ENCODE measurements at regions not wholly inside any gene's neighbourhood (a gene's known extent, or its start where the extent isn't known, plus 50 kb on each side); places are given as distances from the start of the nearest gene placed in this dataset.

DNA sequence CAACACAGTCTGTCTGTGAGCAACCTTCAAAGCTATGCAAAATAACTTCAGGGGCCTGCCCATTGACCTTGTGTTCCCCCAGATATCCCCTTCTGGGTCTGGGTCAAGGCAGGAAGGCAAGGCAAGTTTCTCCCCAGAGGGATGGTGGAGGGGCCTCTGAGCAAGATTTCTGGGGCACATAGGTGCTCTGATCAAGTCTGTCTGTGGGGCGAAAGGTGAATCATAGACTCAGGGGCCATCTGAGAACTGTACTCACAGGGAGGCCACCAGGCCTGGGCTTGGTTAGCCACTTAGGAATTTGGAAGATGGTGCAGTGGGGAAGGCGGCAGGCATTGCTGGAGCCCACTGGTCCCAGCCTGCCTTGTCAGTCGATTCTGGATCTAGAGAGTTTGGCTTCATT lies 92.4 kb downstream of the MINAR1 start:
- Histone ChIP-seq H3K36me3 (no peaks in the 10 kb centered on the region), H3K4me3 (no peak overlapping the region), H3K27ac (replicated peaks) (no peak overlapping the region), H3K9me3 (replicated peaks) (no peaks in the 10 kb centered on the region), H3K27me3 (ENCODE audit: low read depth) (peaks cover 29% of the 10 kb centered on the region), H3K4me1 (no peaks in the 10 kb centered on the region)
- intact Hi-C loops (cut with micrococcal nuclease), result no loop called here
- DNase-seq, result no peak
- TF ChIP-seq, protein P1, sequence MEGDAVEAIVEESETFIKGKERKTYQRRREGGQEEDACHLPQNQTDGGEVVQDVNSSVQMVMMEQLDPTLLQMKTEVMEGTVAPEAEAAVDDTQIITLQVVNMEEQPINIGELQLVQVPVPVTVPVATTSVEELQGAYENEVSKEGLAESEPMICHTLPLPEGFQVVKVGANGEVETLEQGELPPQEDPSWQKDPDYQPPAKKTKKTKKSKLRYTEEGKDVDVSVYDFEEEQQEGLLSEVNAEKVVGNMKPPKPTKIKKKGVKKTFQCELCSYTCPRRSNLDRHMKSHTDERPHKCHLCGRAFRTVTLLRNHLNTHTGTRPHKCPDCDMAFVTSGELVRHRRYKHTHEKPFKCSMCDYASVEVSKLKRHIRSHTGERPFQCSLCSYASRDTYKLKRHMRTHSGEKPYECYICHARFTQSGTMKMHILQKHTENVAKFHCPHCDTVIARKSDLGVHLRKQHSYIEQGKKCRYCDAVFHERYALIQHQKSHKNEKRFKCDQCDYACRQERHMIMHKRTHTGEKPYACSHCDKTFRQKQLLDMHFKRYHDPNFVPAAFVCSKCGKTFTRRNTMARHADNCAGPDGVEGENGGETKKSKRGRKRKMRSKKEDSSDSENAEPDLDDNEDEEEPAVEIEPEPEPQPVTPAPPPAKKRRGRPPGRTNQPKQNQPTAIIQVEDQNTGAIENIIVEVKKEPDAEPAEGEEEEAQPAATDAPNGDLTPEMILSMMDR (IDR thresholded peaks at IDR 0.05; ENCODE audit: borderline replicate concordance), result no peak

DNA sequence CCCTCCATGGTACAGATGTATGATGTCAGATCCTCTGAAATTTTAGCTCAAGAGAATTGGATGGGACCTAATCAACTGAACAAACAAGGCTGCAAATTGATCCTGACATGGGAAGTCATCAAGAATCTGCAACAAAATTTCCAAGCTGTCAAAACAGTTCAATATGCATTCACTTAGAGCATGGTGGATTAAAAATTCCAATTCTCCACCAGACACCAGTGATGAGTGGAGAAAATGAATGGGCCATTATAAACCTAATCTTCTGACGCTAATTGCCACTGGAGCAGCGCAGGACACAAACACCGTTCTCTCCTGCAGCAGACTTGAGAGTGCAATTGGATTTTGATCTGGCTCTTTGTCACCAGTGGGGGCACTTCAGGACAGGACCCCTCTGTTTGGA lies 94.2 kb downstream of the MINAR1 start:
- Histone ChIP-seq H3K27me3 (ENCODE audit: low read depth) (peaks cover 38% of the 10 kb centered on the region), H3K9me3 (replicated peaks) (no peaks in the 10 kb centered on the region), H3K27ac (replicated peaks) (no peak overlapping the region), H3K4me1 (no peaks in the 10 kb centered on the region), H3K36me3 (no peaks in the 10 kb centered on the region), H3K4me3 (no peak overlapping the region)
- DNase-seq, result no peak
- TF ChIP-seq, protein P1 (IDR thresholded peaks at IDR 0.05; ENCODE audit: borderline replicate concordance), result no peak
- intact Hi-C loops (cut with micrococcal nuclease), result no loop called here

DNA sequence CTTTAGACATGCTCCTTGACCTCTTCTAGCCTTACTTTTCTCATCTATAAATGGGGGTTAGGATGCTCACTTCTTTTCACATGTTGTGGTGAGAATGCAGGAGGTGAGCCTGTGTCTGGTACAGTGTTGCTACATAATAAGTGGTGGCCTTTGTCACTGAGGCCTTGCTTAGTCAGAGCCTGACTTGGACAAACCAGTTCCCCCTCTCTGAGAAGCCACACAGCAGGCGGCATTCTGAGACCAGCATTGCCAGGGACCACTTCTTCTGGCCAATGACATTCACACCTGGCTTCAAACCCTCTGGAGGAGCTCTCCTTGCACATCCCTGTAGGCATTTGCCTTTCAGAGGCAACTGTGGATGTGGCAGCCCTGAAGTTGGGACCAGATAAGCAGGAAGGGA lies 95.7 kb downstream of the MINAR1 start:
- no peak overlapping the region for H3K27ac ChIP-seq (replicated peaks)
- no peaks in the 10 kb centered on the region for H3K36me3 ChIP-seq
- H3K4me1 ChIP-seq, result no peaks in the 10 kb centered on the region
- H3K9me3 ChIP-seq (replicated peaks), result no peaks in the 10 kb centered on the region
- TF ChIP-seq, protein P1 (IDR thresholded peaks at IDR 0.05; ENCODE audit: borderline replicate concordance), result no peak
- no peak overlapping the region for H3K4me3 ChIP-seq
- intact Hi-C loops (cut with micrococcal nuclease), result no loop called here
- DNase-seq, result no peak
- peaks cover 46% of the 10 kb centered on the region for H3K27me3 ChIP-seq (ENCODE audit: low read depth)

DNA sequence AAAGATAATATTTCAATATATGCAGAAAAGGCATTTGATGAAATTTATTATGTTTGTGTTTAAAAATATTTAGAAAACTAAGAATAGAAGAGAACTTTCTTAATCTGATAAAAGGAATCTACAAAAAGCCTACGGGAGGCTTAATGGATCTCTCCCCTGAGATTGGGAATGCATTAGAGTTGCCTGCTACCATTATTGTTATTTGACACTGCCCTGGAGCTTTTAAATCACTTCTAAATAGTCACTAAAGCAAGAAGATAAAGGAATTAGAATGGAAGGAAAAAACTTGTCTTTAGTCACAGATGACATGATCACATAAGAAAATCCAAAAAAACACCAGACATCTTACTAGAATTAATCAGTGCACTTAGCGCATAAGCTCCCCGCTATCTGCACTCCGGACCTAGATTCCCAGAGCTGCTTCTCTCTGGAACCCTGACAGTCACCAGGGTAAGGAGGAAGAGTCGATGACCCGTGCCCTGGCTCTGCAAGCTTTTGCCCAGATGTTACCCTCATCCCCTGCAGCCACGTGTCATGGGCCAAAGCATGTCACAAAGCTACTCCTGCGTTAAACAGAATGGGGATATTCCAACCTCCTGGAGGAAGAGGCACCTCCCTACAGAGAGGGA lies 97.1 kb downstream of the MINAR1 start:
- TF ChIP-seq, protein P1 (IDR thresholded peaks at IDR 0.05; ENCODE audit: borderline replicate concordance), result no peak
- no peaks in the 10 kb centered on the region for H3K36me3 ChIP-seq
- H3K9me3 ChIP-seq (replicated peaks), result no peaks in the 10 kb centered on the region
- intact Hi-C loops (cut with micrococcal nuclease), result no loop called here
- H3K4me1 ChIP-seq, result no peaks in the 10 kb centered on the region
- no peak for DNase-seq
- no peak overlapping the region for H3K27ac ChIP-seq (replicated peaks)
- H3K4me3 ChIP-seq, result no peak overlapping the region
- H3K27me3 ChIP-seq (ENCODE audit: low read depth), result peaks cover 55% of the 10 kb centered on the region

DNA sequence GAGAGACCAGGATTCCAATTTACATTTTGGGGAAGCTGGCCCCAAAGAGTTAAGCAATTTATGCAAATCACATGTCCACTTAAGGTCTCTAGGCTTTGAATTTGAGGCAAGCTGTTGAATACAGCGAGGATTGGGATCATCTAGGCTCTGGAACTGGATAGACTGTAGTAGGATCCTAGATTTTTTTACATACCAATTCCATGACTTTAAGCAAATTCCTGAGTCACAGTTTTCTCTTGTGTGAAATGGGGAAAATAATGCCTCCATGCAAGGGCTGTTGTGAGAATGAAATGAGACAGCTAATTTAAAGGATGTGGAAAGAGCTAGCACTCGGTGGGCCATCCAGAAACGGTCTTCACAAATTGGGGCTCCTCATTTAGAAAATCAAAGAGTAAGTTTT lies 103.4 kb downstream of the MINAR1 start:
- peaks cover 47% of the 10 kb centered on the region for H3K27me3 ChIP-seq (ENCODE audit: low read depth)
- no peaks in the 10 kb centered on the region for H3K9me3 ChIP-seq (replicated peaks)
- intact Hi-C loops (cut with micrococcal nuclease), result no loop called here
- H3K4me1 ChIP-seq, result no peaks in the 10 kb centered on the region
- no peak overlapping the region for H3K27ac ChIP-seq (replicated peaks)
- TF ChIP-seq, protein P1 (IDR thresholded peaks at IDR 0.05; ENCODE audit: borderline replicate concordance), result no peak
- no peak for DNase-seq
- no peaks in the 10 kb centered on the region for H3K36me3 ChIP-seq
- no peak overlapping the region for H3K4me3 ChIP-seq
